IPS-20b (cell line): ENCODE measurements at regions not wholly inside any gene's neighbourhood (a gene's known extent, or its start where the extent isn't known, plus 50 kb on each side); places are given as distances from the start of the nearest gene placed in this dataset.

Experiments used
- H3K27ac ChIP-seq: one replicate; pipeline ENCODE4 v1.5.1; 2013; ENCODE audit warnings: low read length
- H3K27me3 ChIP-seq: 2 replicates; pipeline ENCODE4 v1.6.1; 2013; ENCODE audit warnings: mild to moderate bottlenecking, low read length, inconsistent platforms; ENCODE audit not compliant: insufficient read depth
- H3K36me3 ChIP-seq: 2 replicates; pipeline ENCODE4 v1.6.1; 2013; ENCODE audit warnings: low read depth, mild to moderate bottlenecking, inconsistent platforms, low read length, moderate library complexity; ENCODE audit not compliant: insufficient read depth
- H3K4me1 ChIP-seq: 2 replicates; pipeline ENCODE4 v1.6.1; 2013; ENCODE audit warnings: mild to moderate bottlenecking, control low read depth, inconsistent platforms, low read length, moderate library complexity; ENCODE audit not compliant: insufficient read depth
- H3K4me3 ChIP-seq: 2 replicates; pipeline ENCODE4 v1.5.1; 2013; ENCODE audit warnings: mild to moderate bottlenecking, low read length, inconsistent platforms
- H3K9ac ChIP-seq: 2 replicates; pipeline ENCODE4 v1.6.1; 2013; ENCODE audit warnings: low read depth, mild to moderate bottlenecking, inconsistent platforms, low read length, moderate library complexity
- H3K9me3 ChIP-seq: 2 replicates; pipeline ENCODE4 v1.6.1; 2013; ENCODE audit warnings: mild to moderate bottlenecking, low read depth, low read length, inconsistent platforms; ENCODE audit not compliant: insufficient read depth

GRCh38 chr4:124177647-124178425, 534.7 kb downstream of the ANKRD50 start:
- Histone ChIP-seq H3K27me3 (no peaks in the 10 kb centered on the region), H3K9ac (no peak overlapping the region), H3K36me3 (no peaks in the 10 kb centered on the region), H3K4me3 (no peak overlapping the region), H3K27ac (no peak overlapping the region), H3K9me3 (no peaks in the 10 kb centered on the region), H3K4me1 (no peaks in the 10 kb centered on the region)

- H3K27me3 ChIP-seq = no peaks in the 10 kb centered on the region
- no peak overlapping the region for H3K4me3 ChIP-seq
- no peaks in the 10 kb centered on the region for H3K9me3 ChIP-seq
- no peak overlapping the region for H3K9ac ChIP-seq
- peaks cover 5% of the 10 kb centered on the region; the same call in 1 of the 2 replicates for H3K4me1 ChIP-seq
- H3K27ac ChIP-seq = no peak overlapping the region
- H3K36me3 ChIP-seq = no peaks in the 10 kb centered on the region
Measured at GRCh38 chr4:124178449-124179021, 534.0 kb downstream of the ANKRD50 start.

GRCh38 chr4:124179506-124180186, 532.9 kb downstream of the ANKRD50 start:
- no peaks in the 10 kb centered on the region for H3K27me3 ChIP-seq
- no peaks in the 10 kb centered on the region for H3K9me3 ChIP-seq
- no peak overlapping the region for H3K9ac ChIP-seq
- H3K4me1 ChIP-seq = peaks cover 5% of the 10 kb centered on the region
- H3K27ac ChIP-seq = no peak overlapping the region
- no peaks in the 10 kb centered on the region for H3K36me3 ChIP-seq
- no peak overlapping the region for H3K4me3 ChIP-seq

- Histone ChIP-seq H3K9ac (no peak overlapping the region), H3K9me3 (no peaks in the 10 kb centered on the region), H3K36me3 (no peaks in the 10 kb centered on the region), H3K4me1 (peaks cover 5% of the 10 kb centered on the region), H3K4me3 (no peak overlapping the region), H3K27me3 (no peaks in the 10 kb centered on the region), H3K27ac (no peak overlapping the region)
Measured at GRCh38 chr4:124181039-124181438, 531.5 kb downstream of the ANKRD50 start.

- no peak overlapping the region for H3K9ac ChIP-seq
- no peaks in the 10 kb centered on the region for H3K9me3 ChIP-seq
- H3K27me3 ChIP-seq = no peaks in the 10 kb centered on the region
- no peak overlapping the region for H3K4me3 ChIP-seq
- peaks cover 5% of the 10 kb centered on the region for H3K4me1 ChIP-seq
- H3K36me3 ChIP-seq = no peaks in the 10 kb centered on the region
- H3K27ac ChIP-seq = no peak overlapping the region
Measured at GRCh38 chr4:124183231-124183630, 529.3 kb downstream of the ANKRD50 start.

- H3K4me3 ChIP-seq = no peak overlapping the region
- no peak overlapping the region for H3K27ac ChIP-seq
- H3K36me3 ChIP-seq = no peaks in the 10 kb centered on the region
- no peak overlapping the region for H3K9ac ChIP-seq
- H3K27me3 ChIP-seq = no peaks in the 10 kb centered on the region
- H3K9me3 ChIP-seq = no peaks in the 10 kb centered on the region
- peaks cover 5% of the 10 kb centered on the region for H3K4me1 ChIP-seq
Measured at GRCh38 chr4:124183926-124184325, 528.6 kb downstream of the ANKRD50 start.

- H3K27ac ChIP-seq = no peak overlapping the region
- no peak overlapping the region for H3K4me3 ChIP-seq
- no peak overlapping the region for H3K9ac ChIP-seq
- peaks cover 5% of the 10 kb centered on the region for H3K4me1 ChIP-seq
- H3K27me3 ChIP-seq = no peaks in the 10 kb centered on the region
- no peaks in the 10 kb centered on the region for H3K36me3 ChIP-seq
- H3K9me3 ChIP-seq = no peaks in the 10 kb centered on the region
Measured at GRCh38 chr4:124184792-124185191, 527.7 kb downstream of the ANKRD50 start.

- H3K9me3 ChIP-seq = no peaks in the 10 kb centered on the region
- H3K27me3 ChIP-seq = no peaks in the 10 kb centered on the region
- no peak overlapping the region for H3K4me3 ChIP-seq
- H3K36me3 ChIP-seq = no peaks in the 10 kb centered on the region
- H3K9ac ChIP-seq = no peak overlapping the region
- no peaks in the 10 kb centered on the region; the same call in 1 of the 2 replicates for H3K4me1 ChIP-seq
- no peak overlapping the region for H3K27ac ChIP-seq
Measured at GRCh38 chr4:124188595-124188994, 523.9 kb downstream of the ANKRD50 start.

- H3K9ac ChIP-seq = no peak overlapping the region
- H3K9me3 ChIP-seq = no peaks in the 10 kb centered on the region
- no peaks in the 10 kb centered on the region; the same call in 1 of the 2 replicates for H3K4me1 ChIP-seq
- no peaks in the 10 kb centered on the region for H3K36me3 ChIP-seq
- no peak overlapping the region for H3K4me3 ChIP-seq
- no peak overlapping the region for H3K27ac ChIP-seq
- H3K27me3 ChIP-seq = no peaks in the 10 kb centered on the region
Measured at GRCh38 chr4:124189545-124189944, 523.0 kb downstream of the ANKRD50 start.

- no peaks in the 10 kb centered on the region for H3K27me3 ChIP-seq
- no peak overlapping the region for H3K27ac ChIP-seq
Measured at GRCh38 chr4:124191329-124191728, 521.2 kb downstream of the ANKRD50 start.

GRCh38 chr4:124192544-124192943, 520.0 kb downstream of the ANKRD50 start:
- Histone ChIP-seq H3K9me3 (no peaks in the 10 kb centered on the region), H3K36me3 (no peaks in the 10 kb centered on the region), H3K4me1 (no peaks in the 10 kb centered on the region), H3K27ac (no peak overlapping the region), H3K27me3 (no peaks in the 10 kb centered on the region), H3K9ac (no peak overlapping the region), H3K4me3 (no peak overlapping the region)

More at GRCh38 chr4:124191329-124191728, 521.2 kb downstream of the ANKRD50 start:
- H3K4me1 ChIP-seq = no peaks in the 10 kb centered on the region
- no peaks in the 10 kb centered on the region for H3K36me3 ChIP-seq
- H3K9ac ChIP-seq = no peak overlapping the region
- no peaks in the 10 kb centered on the region for H3K9me3 ChIP-seq
- H3K4me3 ChIP-seq = no peak overlapping the region

- H3K9me3 ChIP-seq = no peaks in the 10 kb centered on the region
- H3K27me3 ChIP-seq = no peaks in the 10 kb centered on the region
- H3K27ac ChIP-seq = no peak overlapping the region
- H3K4me3 ChIP-seq = no peak overlapping the region
- H3K36me3 ChIP-seq = no peaks in the 10 kb centered on the region
- no peak overlapping the region for H3K9ac ChIP-seq
- H3K4me1 ChIP-seq = no peaks in the 10 kb centered on the region
Measured at GRCh38 chr4:124199185-124199584, 513.3 kb downstream of the ANKRD50 start.
